GM18907 (cell line): ENCODE measurements at regions not wholly inside any gene's neighbourhood (a gene's known extent, or its start where the extent isn't known, plus 50 kb on each side); places are given as distances from the start of the nearest gene placed in this dataset.
"Not testable (repeated sequence)": the region's sequence is repeated elsewhere in the genome, so short reads cannot be mapped to it uniquely, and the experiment has no call there.

Experiments
- ATAC-seq: cut with Tn5 transposase; IDR thresholded peaks from one replicate; pipeline ENCODE4 v1.9.1; 2021; ENCODE audit warnings: mild to moderate bottlenecking, moderate library complexity; ENCODE audit not compliant: unreplicated experiment

DNA sequence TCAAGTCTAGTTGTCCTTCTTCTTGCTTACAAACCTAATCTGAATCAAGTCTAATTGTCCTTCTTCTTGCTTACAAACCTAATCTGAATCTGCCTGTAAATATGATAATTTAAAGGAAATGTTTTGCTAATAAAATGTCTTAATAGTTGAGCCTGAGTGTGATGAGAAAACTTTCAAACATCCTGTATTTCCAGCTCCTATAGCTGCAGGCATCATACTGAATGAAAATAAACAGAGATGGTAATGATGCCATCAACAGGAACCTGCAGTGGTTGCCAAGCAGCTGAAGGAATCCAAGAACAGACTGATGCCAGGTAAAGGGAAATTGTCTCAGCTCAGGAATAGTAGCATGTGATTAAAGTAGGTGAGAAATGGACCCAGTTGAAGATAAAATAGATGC is 156.1 kb upstream of the IRS4 start:
- ATAC-seq = no peak

DNA sequence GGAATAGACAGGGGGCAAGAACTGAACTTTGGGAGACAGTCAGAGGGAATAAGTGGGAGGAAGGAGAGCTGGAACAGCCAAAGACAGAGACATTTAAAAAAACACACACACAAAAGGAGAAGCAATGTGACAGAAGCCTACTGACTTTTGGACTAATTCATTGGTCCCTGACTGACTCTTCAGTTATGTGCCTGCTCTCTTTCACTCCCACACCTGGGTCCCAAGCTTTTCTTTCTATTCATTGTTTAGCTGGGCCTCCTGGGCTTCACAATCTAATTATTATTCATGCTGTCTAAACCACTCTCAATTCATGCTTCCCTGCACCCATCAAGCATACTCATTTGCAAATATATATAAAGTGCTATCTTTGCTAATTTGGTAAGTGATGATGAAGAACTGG is 139.2 kb upstream of the IRS4 start:
- ATAC-seq = no peak

DNA sequence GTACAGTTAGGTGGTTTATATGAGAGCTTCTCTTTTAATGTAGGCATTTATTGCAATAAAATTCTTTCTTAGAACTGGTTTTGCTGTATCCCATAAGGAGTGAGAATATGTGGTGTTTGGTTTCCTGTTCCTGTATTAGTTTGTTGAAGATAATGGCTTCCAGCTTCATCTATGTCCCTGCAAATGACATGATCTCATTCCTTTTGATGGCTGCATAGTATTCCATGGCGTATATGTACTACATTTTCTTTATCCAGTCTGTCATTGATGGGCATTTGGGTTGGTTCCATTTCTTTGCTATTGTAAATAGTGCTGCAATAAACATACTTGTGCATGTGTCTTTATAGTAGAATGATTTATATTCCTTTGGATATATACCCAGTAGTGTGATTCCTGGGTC is 106.7 kb upstream of the IRS4 start:
- ATAC-seq = not testable (repeated sequence)

DNA sequence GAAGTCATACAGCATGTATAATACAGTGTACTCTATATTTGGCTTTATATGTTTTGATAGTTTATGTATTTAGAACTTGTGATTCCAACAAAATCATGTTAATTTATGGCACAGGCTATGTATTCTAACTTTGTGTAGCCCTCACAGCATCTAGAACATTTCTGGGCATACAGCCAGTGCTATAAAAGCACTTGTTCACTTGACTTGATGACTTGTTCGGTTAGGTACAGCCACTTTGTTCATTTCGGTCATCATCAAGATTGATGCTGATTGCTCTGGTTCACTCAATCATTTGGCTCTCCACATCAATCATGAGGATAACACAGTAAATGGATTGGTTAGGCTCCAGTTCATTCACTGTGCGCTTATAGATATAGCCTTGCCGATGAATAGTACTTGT is 97.6 kb upstream of the IRS4 start:
- ATAC-seq = no peak

DNA sequence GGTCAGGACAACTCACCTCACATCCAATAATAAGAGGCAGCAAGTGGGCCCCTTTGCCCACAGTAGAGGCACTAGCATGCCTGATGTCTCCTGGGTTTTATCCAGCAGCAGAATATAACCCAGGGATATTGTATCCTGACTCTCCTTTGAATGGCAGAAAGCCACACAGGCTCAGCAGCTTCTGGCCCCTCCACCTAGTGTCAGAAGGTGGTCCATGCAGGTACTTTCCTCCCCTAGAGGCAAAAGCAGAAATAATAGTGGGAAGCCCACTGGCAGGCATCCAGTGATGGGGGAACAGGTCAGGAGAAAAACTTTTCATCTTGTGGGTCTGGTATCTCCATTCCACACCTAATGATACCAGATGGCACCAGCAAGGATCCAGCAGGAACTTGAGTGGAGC is 75.5 kb upstream of the IRS4 start:
- no peak for ATAC-seq

DNA sequence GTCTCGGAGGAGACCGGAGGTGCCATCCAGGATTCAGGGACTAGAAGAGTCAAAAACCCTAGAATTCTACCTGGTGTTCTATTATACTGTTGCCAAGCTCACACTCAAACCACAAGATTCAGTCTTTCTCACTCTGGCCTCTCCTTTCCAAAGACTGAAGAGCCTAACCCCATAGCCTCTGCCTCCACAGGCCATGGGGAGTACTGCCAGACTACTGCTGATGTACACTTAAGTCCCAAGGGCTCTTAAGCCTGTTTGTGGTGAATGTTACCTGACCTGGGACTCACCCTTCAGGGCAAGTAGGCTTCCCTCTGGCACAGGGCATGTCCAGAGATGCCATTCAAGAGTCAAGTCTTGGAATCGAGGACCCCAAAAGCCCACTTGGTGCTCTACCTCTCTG is 58.9 kb upstream of the IRS4 start:
- ATAC-seq = no peak
